AG04450 (cell line): ENCODE measurements at regions not wholly inside any gene's neighbourhood (a gene's known extent, or its start where the extent isn't known, plus 50 kb on each side); places are given as distances from the start of the nearest gene placed in this dataset.

Experiments used
- CTCF ChIA-PET: fragments of 300-600, 350-600 bp; formaldehyde crosslinking; extraction: SDS; loops from one replicate; lab custom pipeline; 2022; ENCODE audit warnings: antibody characterized with exemption, inconsistent platforms; lab: Charles Lee
- POLR2A ChIA-PET: fragments of 350-600 bp; formaldehyde crosslinking; extraction: SDS; loops from one replicate; lab custom pipeline; 2021; ENCODE audit warnings: antibody characterized with exemption, inconsistent platforms; lab: Yijun Ruan, JAX
- DNase-seq: peaks from one replicate; pipeline ENCODE4 v3.0.0-alpha.2; 2011; ENCODE audit warnings: low read depth, low spot score
- H3K27ac ChIP-seq: one replicate; pipeline ENCODE4 v1.5.1; 2012; ENCODE audit warnings: low read depth, low read length, control low read depth
- H3K27me3 ChIP-seq: one replicate; pipeline ENCODE4 v1.6.0; 2012; ENCODE audit warnings: low read length; ENCODE audit not compliant: control insufficient read depth, insufficient read depth
- H3K4me3 ChIP-seq: 2 replicates; pipeline ENCODE4 v1.5.1; 2011; ENCODE audit warnings: mild to moderate bottlenecking, low read depth, low read length, control low read depth
- H3K9me3 ChIP-seq: 2 replicates; pipeline ENCODE4 v1.5.1; 2012; ENCODE audit warnings: low read length; ENCODE audit not compliant: control insufficient read depth, insufficient read depth
- TF ChIP-seq, protein P1 (sequence below): IDR thresholded peaks from 2 replicates; pipeline ENCODE4 v1.5.1; 2011; ENCODE audit warnings: low read depth, low read length, control low read depth, inconsistent platforms

DNA sequence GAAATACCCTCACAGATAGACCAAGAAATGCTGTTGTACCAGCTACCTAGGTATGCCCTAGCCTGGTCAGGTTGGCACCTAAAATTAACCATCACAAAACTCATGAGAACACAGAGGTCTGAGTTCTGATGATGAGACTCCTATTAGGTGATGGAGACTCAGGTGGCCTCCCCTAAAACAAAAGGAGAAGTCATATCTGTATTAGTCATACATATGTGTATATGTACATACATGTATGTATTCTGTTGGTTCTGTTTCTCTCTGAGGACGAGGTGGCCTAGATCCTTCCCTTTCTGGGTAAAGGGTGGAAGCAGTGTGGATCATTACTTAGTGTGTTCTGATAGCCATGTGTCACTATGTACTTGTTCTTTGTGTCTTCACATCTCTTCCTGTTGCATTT, 207.2 kb upstream of the PRSS1 start:
- DNase-seq = no peak
- POLR2A ChIA-PET = interaction anchor here (1.5 kb wide), 1 partner anchor 12 kb away, joined by 4 read pairs; no protein-coding TSS in a partner anchor
- no peaks in the 10 kb centered on the region for H3K9me3 ChIP-seq
- CTCF ChIA-PET = interaction anchor here (1.4 kb wide), 2 partner anchors 46 to 90 kb away, joined by 3 to 5 read pairs; no protein-coding TSS in a partner anchor
- H3K27ac ChIP-seq = no peak overlapping the region
- no peaks in the 10 kb centered on the region for H3K27me3 ChIP-seq
- TF ChIP-seq, protein P1, sequence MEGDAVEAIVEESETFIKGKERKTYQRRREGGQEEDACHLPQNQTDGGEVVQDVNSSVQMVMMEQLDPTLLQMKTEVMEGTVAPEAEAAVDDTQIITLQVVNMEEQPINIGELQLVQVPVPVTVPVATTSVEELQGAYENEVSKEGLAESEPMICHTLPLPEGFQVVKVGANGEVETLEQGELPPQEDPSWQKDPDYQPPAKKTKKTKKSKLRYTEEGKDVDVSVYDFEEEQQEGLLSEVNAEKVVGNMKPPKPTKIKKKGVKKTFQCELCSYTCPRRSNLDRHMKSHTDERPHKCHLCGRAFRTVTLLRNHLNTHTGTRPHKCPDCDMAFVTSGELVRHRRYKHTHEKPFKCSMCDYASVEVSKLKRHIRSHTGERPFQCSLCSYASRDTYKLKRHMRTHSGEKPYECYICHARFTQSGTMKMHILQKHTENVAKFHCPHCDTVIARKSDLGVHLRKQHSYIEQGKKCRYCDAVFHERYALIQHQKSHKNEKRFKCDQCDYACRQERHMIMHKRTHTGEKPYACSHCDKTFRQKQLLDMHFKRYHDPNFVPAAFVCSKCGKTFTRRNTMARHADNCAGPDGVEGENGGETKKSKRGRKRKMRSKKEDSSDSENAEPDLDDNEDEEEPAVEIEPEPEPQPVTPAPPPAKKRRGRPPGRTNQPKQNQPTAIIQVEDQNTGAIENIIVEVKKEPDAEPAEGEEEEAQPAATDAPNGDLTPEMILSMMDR = no peak
- H3K4me3 ChIP-seq = no peak overlapping the region

DNA sequence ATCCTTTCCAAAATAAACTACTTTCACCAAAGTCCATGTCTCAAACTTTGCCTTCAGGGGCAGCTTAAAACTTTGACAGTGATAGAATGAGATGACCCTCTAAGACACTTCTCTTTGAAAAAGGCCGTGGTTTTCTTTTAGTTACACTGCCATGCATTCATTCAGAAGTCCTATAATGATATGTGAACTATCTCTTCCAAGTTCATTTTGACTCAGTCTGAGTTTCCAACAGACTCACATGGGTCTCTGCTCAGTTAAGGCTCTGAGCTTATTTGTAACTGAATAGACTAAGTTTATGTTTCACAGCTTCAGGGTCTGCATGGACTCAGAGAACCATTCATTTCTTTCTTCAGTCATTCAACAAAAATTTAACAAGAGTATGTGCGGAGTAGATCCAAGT, 208.9 kb upstream of the PRSS1 start:
- no peak overlapping the region for H3K4me3 ChIP-seq
- 0 out of 2 replicates have a peak, but pooled peaks cover 3% of the 10 kb centered on the region for H3K9me3 ChIP-seq
- H3K27me3 ChIP-seq = no peaks in the 10 kb centered on the region
- ChIA-PET POLR2A (no interaction called here), CTCF (interaction anchor here (0.5 to 2.0 kb wide), 4 partner anchors 44 to 243 kb away, joined by 3 to 9 read pairs (median 6); no protein-coding TSS in a partner anchor)
- H3K27ac ChIP-seq = peak overlapping the region; percentile 4
- DNase-seq = no peak
- TF ChIP-seq, protein P1 = no peak

DNA sequence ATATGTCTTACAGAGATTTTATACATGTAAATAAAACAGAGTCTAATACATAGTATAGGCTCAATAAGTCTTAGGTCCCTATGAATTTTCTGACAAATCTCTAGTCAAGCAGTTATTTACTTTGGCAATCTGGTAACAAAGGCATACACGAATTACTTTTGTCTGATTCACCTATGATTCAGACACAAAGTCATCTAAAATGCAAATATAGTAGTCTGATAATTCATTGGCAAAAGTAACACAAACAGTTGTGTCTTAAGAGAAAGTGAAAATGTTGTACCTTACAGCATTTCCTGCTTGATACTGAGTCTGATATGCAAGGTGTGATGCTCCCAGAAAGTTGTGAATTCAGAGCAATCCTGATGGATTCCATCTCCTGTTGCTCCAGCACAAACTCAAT, 209.4 kb upstream of the PRSS1 start:
- H3K9me3 ChIP-seq = 0 out of 2 replicates have a peak, but pooled peaks cover 3% of the 10 kb centered on the region
- peak; percentile 33 for DNase-seq
- H3K27me3 ChIP-seq = no peaks in the 10 kb centered on the region
- CTCF ChIA-PET = interaction anchor here (0.5 to 2.0 kb wide), 3 partner anchors 44 to 243 kb away, joined by 3 to 9 read pairs (median 7); no protein-coding TSS in a partner anchor
- POLR2A ChIA-PET = no interaction called here
- TF ChIP-seq, protein P1 = no peak
- peak overlapping the region; percentile 4 for H3K27ac ChIP-seq
- H3K4me3 ChIP-seq = no peak overlapping the region

DNA sequence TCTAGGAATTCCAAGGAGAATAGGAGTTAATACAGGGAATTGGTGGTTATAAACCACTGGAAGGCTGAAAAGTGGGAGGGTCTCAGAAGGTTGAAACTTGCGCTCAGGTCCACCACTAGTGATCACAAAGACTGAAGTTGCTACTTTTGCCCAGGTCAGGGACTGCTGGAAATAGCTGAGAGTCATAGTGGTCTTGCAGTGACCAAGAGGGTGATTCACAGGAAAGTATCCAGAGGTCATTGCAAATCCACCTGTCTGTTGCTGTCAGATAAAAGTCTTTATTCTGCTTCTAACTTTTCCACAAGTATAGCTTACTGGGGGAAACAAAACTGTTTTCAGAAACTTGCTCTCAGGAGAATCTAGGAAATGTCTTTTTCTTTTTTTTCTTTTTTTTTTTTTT, 211.5 kb upstream of the PRSS1 start:
- no peak overlapping the region for H3K27ac ChIP-seq
- TF ChIP-seq, protein P1 = no peak
- H3K9me3 ChIP-seq = 0 out of 2 replicates have a peak, but pooled peaks cover 3% of the 10 kb centered on the region
- H3K4me3 ChIP-seq = no peak overlapping the region
- no peaks in the 10 kb centered on the region for H3K27me3 ChIP-seq
- ChIA-PET POLR2A (interaction anchor here (0.6 kb wide), 1 partner anchor 19 kb away, joined by 3 read pairs; no protein-coding TSS in a partner anchor), CTCF (interaction anchor here (0.6 to 6.1 kb wide), 12 partner anchors 12 to 275 kb away, joined by 3 to 262 read pairs (median 5); no protein-coding TSS in a partner anchor)
- no peak for DNase-seq

DNA sequence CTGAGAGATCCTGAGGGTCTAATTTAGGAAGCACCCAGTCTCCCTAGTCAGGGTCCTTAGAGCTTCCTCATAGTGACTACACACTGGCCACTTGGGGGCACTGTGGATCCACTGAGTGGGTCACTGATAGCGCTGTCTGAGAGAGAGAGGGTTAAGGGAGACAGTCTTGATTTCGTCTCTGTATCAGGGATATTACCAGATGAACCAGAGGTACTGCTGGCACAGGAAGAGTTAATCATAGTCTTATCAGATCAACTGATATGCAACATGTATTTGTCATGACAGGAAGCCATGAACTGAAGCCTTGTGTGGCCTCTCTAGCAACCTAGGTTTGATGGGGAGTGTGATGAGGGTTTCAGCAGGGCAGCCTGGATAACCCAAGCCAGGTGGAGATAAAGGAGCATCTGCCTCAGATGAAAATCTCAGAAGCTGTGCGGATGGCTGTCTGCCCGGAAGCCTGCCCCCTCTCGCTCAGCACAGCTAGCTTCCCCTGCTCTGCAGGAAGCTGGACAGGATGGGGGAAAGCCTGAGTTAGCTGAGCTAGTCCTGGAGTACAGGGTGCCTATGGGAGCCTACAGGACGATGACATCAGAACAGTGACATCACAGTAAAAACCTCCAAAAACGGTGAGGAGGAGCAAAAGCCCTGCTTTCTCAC, 214.0 kb upstream of the PRSS1 start:
- Histone ChIP-seq H3K4me3 (no peak overlapping the region), H3K27ac (no peak overlapping the region), H3K27me3 (no peaks in the 10 kb centered on the region), H3K9me3 (0 out of 2 replicates have a peak, but pooled peaks cover 3% of the 10 kb centered on the region)
- CTCF ChIA-PET = interaction anchor here (0.6 to 6.1 kb wide), 76 partner anchors 8 to 705 kb away, joined by 3 to 262 read pairs (median 4); no protein-coding TSS in a partner anchor
- peak; percentile 69 for DNase-seq
- TF ChIP-seq, protein P1 = peak; percentile 92
- POLR2A ChIA-PET = interaction anchor here (0.6 to 1.8 kb wide), 4 partner anchors 22 to 248 kb away, joined by 3 to 5 read pairs (median 3); no protein-coding TSS in a partner anchor
